ENCODE measurements at regions not wholly inside any gene's neighbourhood (a gene's known extent, or its start where the extent isn't known, plus 50 kb on each side); places are given as distances from the start of the nearest gene placed in this dataset.

DNA sequence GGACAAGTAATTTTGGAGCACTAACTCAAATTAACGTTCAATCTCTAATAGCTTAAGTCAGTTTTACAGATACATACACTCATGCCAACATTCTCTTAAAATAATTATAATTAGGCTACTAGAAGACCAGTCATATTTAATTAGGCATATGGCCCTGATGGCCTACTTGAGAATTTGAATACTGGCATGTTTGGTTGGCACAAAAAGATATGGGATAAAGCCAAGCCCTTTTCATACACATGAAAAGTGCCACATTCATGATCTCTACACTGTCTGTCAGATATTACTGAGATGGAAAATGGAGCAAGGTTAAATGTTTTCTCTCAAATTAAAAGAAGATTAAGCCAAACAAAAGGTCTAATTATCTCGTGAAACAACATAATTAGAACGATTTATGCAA, 1091.0 kb downstream of the C4orf33 start:
- TF ChIP-seq, protein P1, sequence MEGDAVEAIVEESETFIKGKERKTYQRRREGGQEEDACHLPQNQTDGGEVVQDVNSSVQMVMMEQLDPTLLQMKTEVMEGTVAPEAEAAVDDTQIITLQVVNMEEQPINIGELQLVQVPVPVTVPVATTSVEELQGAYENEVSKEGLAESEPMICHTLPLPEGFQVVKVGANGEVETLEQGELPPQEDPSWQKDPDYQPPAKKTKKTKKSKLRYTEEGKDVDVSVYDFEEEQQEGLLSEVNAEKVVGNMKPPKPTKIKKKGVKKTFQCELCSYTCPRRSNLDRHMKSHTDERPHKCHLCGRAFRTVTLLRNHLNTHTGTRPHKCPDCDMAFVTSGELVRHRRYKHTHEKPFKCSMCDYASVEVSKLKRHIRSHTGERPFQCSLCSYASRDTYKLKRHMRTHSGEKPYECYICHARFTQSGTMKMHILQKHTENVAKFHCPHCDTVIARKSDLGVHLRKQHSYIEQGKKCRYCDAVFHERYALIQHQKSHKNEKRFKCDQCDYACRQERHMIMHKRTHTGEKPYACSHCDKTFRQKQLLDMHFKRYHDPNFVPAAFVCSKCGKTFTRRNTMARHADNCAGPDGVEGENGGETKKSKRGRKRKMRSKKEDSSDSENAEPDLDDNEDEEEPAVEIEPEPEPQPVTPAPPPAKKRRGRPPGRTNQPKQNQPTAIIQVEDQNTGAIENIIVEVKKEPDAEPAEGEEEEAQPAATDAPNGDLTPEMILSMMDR (conservative IDR thresholded peaks at IDR 0.05; ENCODE audit: low read depth, low read length) = no peak
- Histone ChIP-seq H3K4me3 (IDR thresholded peaks at IDR 0.05; ENCODE audit: insufficient read depth, low read depth, low read length) (no peak overlapping the region), H3K27ac (no peak overlapping the region), H2AFZ (ENCODE audit: low read depth) (no peak overlapping the region), H3K9ac (no peak overlapping the region), H3K4me2 (no peak overlapping the region), H3K4me1 (ENCODE audit: low read depth, poor library complexity, severe bottlenecking) (peaks cover 7% of the 10 kb centered on the region), H3K27me3 (ENCODE audit: insufficient read depth, low read depth) (no peaks in the 10 kb centered on the region), H3K36me3 (ENCODE audit: insufficient read depth) (no peaks in the 10 kb centered on the region), H3K79me2 (ENCODE audit: insufficient read depth, low read depth) (no peaks in the 10 kb centered on the region), H4K20me1 (ENCODE audit: insufficient read depth) (no peaks in the 10 kb centered on the region)

DNA sequence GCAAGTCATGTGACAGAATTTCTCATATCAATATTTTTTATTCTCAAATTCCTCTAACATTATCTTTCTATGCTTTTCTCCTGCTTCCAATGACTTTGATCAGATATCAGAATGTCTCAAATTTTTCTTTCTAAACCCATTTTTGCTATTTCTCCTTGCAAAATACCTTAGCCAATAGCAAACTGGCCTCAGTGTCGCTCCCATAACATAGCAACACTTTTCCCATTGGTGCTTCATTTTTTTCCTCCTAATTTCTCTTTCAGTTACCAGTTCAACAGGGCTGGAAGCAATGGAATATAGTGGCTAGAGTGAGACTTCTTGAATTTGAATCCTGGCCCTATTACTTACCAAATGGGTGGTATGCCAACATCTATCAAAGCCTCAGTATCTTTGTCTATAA, 1091.6 kb downstream of the C4orf33 start:
- Histone ChIP-seq H2AFZ (ENCODE audit: low read depth) (no peak overlapping the region), H3K36me3 (ENCODE audit: insufficient read depth) (no peaks in the 10 kb centered on the region), H3K9ac (no peak overlapping the region), H3K4me2 (no peak overlapping the region), H3K4me3 (IDR thresholded peaks at IDR 0.05; ENCODE audit: insufficient read depth, low read depth, low read length) (no peak overlapping the region), H3K79me2 (ENCODE audit: insufficient read depth, low read depth) (no peaks in the 10 kb centered on the region), H3K27me3 (ENCODE audit: insufficient read depth, low read depth) (no peaks in the 10 kb centered on the region), H4K20me1 (ENCODE audit: insufficient read depth) (no peaks in the 10 kb centered on the region), H3K4me1 (ENCODE audit: low read depth, poor library complexity, severe bottlenecking) (peaks cover under 1% of the 10 kb centered on the region), H3K27ac (no peak overlapping the region)
- TF ChIP-seq, protein P1 (conservative IDR thresholded peaks at IDR 0.05; ENCODE audit: low read depth, low read length) = no peak

DNA sequence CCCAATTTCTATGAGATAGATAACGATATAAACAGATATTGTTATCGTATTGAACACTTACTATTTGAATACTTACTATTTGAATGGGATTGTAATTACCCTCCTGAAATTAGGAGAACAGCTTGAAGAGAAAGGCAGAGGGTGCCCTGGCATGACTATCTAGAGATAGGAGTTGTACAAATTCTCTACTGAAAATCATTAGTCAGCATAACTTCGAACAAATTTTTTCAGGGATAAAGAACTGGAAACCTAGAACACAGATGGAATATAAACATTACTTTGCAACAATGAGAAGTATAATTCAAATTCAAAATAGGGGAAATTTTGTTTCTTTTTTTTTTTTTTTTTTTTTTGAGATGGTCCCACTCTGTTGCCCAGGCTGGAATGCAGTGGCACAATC, 1096.8 kb downstream of the C4orf33 start:
- TF ChIP-seq, protein P1 (conservative IDR thresholded peaks at IDR 0.05; ENCODE audit: low read depth, low read length) = no peak
- Histone ChIP-seq H3K4me1 (ENCODE audit: low read depth, poor library complexity, severe bottlenecking) (no peaks in the 10 kb centered on the region), H3K79me2 (ENCODE audit: insufficient read depth, low read depth) (no peaks in the 10 kb centered on the region), H3K27me3 (ENCODE audit: insufficient read depth, low read depth) (no peaks in the 10 kb centered on the region), H3K4me2 (no peak overlapping the region), H4K20me1 (ENCODE audit: insufficient read depth) (no peaks in the 10 kb centered on the region), H3K36me3 (ENCODE audit: insufficient read depth) (no peaks in the 10 kb centered on the region), H3K27ac (no peak overlapping the region), H2AFZ (ENCODE audit: low read depth) (no peak overlapping the region), H3K4me3 (IDR thresholded peaks at IDR 0.05; ENCODE audit: insufficient read depth, low read depth, low read length) (no peak overlapping the region), H3K9ac (no peak overlapping the region)

DNA sequence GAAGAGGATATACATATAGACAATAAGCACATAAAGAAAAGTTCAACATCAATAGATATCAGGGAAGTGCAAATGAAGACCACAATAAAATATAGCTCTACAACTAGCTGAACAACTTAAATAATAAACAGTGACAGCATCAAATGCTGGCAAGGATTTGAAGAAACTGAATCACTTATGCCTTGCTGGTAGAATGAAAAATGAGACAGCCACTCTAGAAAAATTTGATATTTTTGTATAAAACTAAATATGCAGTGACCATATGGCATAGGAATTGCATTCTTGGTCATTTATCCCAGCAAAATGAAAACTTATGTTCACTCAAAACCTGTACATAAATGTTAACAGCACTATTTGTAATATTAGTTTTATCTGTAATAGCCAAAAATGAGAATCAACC, 1102.0 kb downstream of the C4orf33 start:
- no peak overlapping the region for H3K9ac ChIP-seq
- no peaks in the 10 kb centered on the region for H3K4me1 ChIP-seq (ENCODE audit: low read depth, poor library complexity, severe bottlenecking)
- no peak overlapping the region for H3K4me3 ChIP-seq (IDR thresholded peaks at IDR 0.05; ENCODE audit: insufficient read depth, low read depth, low read length)
- H3K36me3 ChIP-seq (ENCODE audit: insufficient read depth) = no peaks in the 10 kb centered on the region
- H3K79me2 ChIP-seq (ENCODE audit: insufficient read depth, low read depth) = no peaks in the 10 kb centered on the region
- TF ChIP-seq, protein P1 (conservative IDR thresholded peaks at IDR 0.05; ENCODE audit: low read depth, low read length) = no peak
- H3K27ac ChIP-seq = no peak overlapping the region
- H3K27me3 ChIP-seq (ENCODE audit: insufficient read depth, low read depth) = no peaks in the 10 kb centered on the region
- H2AFZ ChIP-seq (ENCODE audit: low read depth) = no peak overlapping the region
- no peaks in the 10 kb centered on the region for H4K20me1 ChIP-seq (ENCODE audit: insufficient read depth)
- H3K4me2 ChIP-seq = no peak overlapping the region

All from KMS-11 (cell line).